Neutrophil (primary cell): ENCODE measurements at regions not wholly inside any gene's neighbourhood (a gene's known extent, or its start where the extent isn't known, plus 50 kb on each side); places are given as distances from the start of the nearest gene placed in this dataset.

Source experiments
- H3K27ac ChIP-seq: fragments of 200-600 bp; sonication (generic); 2 replicates; pipeline ENCODE4 v1.5.1; 2016; ENCODE audit warnings: mild to moderate bottlenecking, moderate library complexity
- H3K27me3 ChIP-seq: fragments of 200-600 bp; sonication (generic); 2 replicates; pipeline ENCODE4 v1.6.0; 2016; ENCODE audit warnings: mild to moderate bottlenecking
- H3K36me3 ChIP-seq: fragments of 200-600 bp; sonication (generic); 2 replicates; pipeline ENCODE4 v1.5.1; 2017
- H3K4me1 ChIP-seq, 2 experiments: fragments of 200-600 bp in 1 of 2; sonication (generic) in 1 of 2; 1 replicate in 1 of 2; 2 replicates in 1 of 2; pipeline versions ENCODE4 v1.5.1 to v1.6.1; 2013 to 2016; ENCODE audit warnings: low read depth in 1 of 2, low read length in 1 of 2, mild to moderate bottlenecking in 1 of 2, moderate library complexity in 1 of 2; ENCODE audit not compliant: control insufficient read depth in 1 of 2, insufficient read depth in 1 of 2
- H3K4me3 ChIP-seq, 2 experiments: fragments of 200-600 bp in 1 of 2; sonication (generic) in 1 of 2; 1 replicate in 1 of 2; 2 replicates in 1 of 2; pipeline ENCODE4 v1.5.1; 2013 to 2016; ENCODE audit warnings: low read depth in 1 of 2, low read length in 1 of 2, mild to moderate bottlenecking in 1 of 2, moderate library complexity in 1 of 2
- H3K9me3 ChIP-seq: fragments of 200-600 bp; sonication (generic); 2 replicates; pipeline ENCODE4 v1.5.1; 2016
- TF ChIP-seq, protein P1 (sequence below): fragments of 200-600 bp; sonication (generic); IDR thresholded peaks from 2 replicates; pipeline ENCODE4 v1.5.1; 2016; ENCODE audit warnings: antibody characterized with exemption

DNA sequence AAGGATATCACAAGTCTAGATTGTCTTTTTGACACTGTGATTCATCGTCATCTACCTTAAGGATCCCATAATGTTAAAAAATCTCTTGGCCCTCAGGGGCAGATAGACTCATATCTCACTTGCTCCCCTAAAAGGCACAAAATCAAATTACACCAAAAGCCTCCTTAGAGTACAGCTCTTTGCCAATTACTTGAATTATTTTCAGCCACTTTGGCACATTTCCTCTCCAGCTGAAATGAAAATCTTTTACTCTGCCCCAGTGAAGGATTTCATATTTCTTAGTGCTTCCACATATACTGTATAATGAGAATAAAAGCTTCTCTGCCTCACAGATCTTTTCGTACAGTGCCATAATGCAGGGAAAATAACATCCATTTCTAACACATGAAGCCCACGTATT is 190.7 kb upstream of the GBE1 start:
- Histone ChIP-seq H3K36me3 (no peaks in the 10 kb centered on the region), H3K27ac (no peak overlapping the region), H3K9me3 (no peaks in the 10 kb centered on the region), H3K27me3 (no peaks in the 10 kb centered on the region), H3K4me1 (no peaks in the 10 kb centered on the region), H3K4me3 (no peak overlapping the region)
- TF ChIP-seq, protein P1, sequence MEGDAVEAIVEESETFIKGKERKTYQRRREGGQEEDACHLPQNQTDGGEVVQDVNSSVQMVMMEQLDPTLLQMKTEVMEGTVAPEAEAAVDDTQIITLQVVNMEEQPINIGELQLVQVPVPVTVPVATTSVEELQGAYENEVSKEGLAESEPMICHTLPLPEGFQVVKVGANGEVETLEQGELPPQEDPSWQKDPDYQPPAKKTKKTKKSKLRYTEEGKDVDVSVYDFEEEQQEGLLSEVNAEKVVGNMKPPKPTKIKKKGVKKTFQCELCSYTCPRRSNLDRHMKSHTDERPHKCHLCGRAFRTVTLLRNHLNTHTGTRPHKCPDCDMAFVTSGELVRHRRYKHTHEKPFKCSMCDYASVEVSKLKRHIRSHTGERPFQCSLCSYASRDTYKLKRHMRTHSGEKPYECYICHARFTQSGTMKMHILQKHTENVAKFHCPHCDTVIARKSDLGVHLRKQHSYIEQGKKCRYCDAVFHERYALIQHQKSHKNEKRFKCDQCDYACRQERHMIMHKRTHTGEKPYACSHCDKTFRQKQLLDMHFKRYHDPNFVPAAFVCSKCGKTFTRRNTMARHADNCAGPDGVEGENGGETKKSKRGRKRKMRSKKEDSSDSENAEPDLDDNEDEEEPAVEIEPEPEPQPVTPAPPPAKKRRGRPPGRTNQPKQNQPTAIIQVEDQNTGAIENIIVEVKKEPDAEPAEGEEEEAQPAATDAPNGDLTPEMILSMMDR, result no peak

DNA sequence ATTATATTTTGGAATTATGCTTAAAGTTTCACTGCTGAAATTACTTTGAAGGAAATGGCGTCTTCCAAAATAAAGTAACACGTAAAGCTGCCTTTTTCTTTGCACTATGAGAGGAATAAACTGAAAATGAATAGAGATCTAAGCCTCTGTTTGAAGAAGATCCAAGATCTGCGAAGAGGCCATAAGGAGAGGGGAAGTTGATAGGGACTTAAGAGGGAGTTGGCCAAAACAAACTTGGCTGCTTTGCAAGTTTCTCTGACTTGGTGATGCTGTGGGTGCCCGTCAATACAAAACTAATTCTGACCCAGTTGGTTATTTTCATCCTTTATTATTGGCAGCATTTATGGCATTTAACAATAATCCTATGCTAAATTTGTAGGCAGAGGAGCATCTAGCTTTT is 190.2 kb upstream of the GBE1 start:
- Histone ChIP-seq H3K4me1 (no peaks in the 10 kb centered on the region), H3K27me3 (no peaks in the 10 kb centered on the region), H3K9me3 (no peaks in the 10 kb centered on the region), H3K27ac (no peak overlapping the region), H3K4me3 (no peak overlapping the region), H3K36me3 (no peaks in the 10 kb centered on the region)
- TF ChIP-seq, protein P1, result no peak

DNA sequence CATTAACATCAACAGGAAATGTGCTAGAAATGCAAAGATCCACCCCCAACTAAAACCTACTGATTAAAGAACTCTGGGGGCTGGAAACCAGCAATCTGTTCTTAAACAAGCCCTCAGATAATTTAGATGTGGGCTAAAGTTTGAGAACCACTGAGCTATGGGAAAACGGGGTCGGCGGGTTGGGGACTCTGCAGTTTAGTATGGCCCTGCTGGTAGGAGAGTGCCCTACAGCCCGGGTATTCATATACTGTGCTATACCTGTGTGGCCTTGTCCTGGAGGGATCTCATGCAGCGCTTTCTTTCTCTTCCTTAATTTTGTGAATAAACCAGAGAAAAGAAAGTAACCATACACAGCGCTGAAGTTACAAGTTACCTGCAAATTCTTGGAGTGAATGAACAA is 189.7 kb upstream of the GBE1 start:
- no peak overlapping the region for H3K27ac ChIP-seq
- TF ChIP-seq, protein P1, result no peak
- no peaks in the 10 kb centered on the region for H3K27me3 ChIP-seq
- no peak overlapping the region for H3K4me3 ChIP-seq
- no peaks in the 10 kb centered on the region for H3K4me1 ChIP-seq
- H3K36me3 ChIP-seq, result no peaks in the 10 kb centered on the region
- H3K9me3 ChIP-seq, result no peaks in the 10 kb centered on the region

DNA sequence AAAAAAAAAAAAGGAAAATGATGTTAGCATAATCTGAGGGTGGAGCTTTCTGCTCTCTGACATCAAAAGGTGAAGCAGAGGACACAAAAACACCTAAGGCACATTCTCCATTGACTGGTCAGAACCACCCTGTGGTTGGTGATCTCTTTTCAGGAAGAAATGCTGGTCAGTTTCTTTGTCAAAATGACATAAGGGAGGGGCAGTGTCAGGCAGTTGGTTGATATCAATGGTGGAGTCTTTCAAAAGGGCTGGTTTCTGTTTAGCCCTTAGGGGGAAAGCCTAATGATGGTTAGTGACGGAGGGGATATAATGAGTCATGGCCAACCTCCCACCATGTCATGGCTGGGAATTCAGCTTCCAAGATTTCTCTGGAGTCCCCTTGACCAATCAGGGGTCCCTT is 185.9 kb upstream of the GBE1 start:
- Histone ChIP-seq H3K36me3 (no peaks in the 10 kb centered on the region), H3K4me1 (no peaks in the 10 kb centered on the region), H3K4me3 (no peak overlapping the region), H3K9me3 (no peaks in the 10 kb centered on the region), H3K27me3 (no peaks in the 10 kb centered on the region), H3K27ac (no peak overlapping the region)
- TF ChIP-seq, protein P1, result no peak

DNA sequence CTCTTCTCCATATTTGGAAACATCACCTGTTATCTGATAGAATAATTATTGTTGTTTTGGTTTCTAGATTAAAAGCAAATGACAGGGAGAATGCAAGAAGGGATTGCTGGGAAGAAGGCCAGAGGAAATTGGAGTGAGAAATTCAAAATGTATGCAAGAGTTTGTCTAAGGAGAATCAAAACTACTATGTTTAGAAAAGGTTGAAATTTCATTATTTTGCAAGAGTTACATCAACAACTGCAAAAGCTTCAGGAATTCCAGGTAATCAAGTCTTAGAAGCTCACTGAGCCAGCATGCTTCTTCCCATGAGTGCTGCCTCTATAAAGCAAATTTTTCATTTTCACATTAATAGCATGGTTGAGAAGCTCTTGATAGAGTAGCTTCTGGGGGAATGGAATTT is 177.2 kb upstream of the GBE1 start:
- TF ChIP-seq, protein P1, result no peak
- Histone ChIP-seq H3K4me3 (no peak overlapping the region), H3K36me3 (no peaks in the 10 kb centered on the region), H3K9me3 (no peaks in the 10 kb centered on the region), H3K27me3 (no peaks in the 10 kb centered on the region), H3K27ac (no peak overlapping the region), H3K4me1 (no peaks in the 10 kb centered on the region)

DNA sequence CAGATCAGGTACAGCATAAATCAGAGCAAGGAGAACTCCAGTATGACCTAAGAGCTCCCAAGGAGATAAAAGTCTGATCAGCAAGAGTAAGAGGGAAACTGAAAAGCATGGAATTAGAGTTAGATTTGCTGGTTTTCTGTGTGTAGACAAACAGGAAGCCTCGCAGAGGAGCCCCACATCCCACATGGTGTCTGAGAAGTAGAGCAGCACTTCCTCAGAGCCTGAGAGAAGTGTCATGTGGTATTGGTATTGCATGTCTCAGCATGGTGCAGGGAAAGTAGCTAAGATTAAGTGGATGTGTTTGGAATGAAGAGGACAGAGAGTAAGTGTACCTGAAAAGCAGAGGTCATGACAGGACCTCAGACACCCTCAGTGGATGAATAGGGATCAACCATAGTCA is 175.4 kb upstream of the GBE1 start:
- no peaks in the 10 kb centered on the region for H3K4me1 ChIP-seq
- no peak overlapping the region for H3K4me3 ChIP-seq
- no peaks in the 10 kb centered on the region for H3K27me3 ChIP-seq
- no peaks in the 10 kb centered on the region for H3K9me3 ChIP-seq
- H3K36me3 ChIP-seq, result no peaks in the 10 kb centered on the region
- TF ChIP-seq, protein P1, result no peak
- H3K27ac ChIP-seq, result no peak overlapping the region
